ENCODE measurements at regions not wholly inside any gene's neighbourhood (a gene's known extent, or its start where the extent isn't known, plus 50 kb on each side); places are given as distances from the start of the nearest gene placed in this dataset.

GRCh38 chrX:111020283-111020682 lies 75.7 kb upstream of the PAK3 start:
- H3K4me1 ChIP-seq, result no peaks in the 10 kb centered on the region
- DNase-seq, result no peak
- no peak overlapping the region for H3K4me3 ChIP-seq
- H3K36me3 ChIP-seq, result no peaks in the 10 kb centered on the region
- no peaks in the 10 kb centered on the region for H3K27me3 ChIP-seq (ENCODE audit: low read depth)
- TF ChIP-seq, protein P1, sequence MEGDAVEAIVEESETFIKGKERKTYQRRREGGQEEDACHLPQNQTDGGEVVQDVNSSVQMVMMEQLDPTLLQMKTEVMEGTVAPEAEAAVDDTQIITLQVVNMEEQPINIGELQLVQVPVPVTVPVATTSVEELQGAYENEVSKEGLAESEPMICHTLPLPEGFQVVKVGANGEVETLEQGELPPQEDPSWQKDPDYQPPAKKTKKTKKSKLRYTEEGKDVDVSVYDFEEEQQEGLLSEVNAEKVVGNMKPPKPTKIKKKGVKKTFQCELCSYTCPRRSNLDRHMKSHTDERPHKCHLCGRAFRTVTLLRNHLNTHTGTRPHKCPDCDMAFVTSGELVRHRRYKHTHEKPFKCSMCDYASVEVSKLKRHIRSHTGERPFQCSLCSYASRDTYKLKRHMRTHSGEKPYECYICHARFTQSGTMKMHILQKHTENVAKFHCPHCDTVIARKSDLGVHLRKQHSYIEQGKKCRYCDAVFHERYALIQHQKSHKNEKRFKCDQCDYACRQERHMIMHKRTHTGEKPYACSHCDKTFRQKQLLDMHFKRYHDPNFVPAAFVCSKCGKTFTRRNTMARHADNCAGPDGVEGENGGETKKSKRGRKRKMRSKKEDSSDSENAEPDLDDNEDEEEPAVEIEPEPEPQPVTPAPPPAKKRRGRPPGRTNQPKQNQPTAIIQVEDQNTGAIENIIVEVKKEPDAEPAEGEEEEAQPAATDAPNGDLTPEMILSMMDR (IDR thresholded peaks at IDR 0.05; ENCODE audit: borderline replicate concordance), result no peak
- H3K9me3 ChIP-seq (replicated peaks), result no peaks in the 10 kb centered on the region
- intact Hi-C loops (cut with micrococcal nuclease), result no loop called here
- H3K27ac ChIP-seq (replicated peaks), result no peak overlapping the region

- no peaks in the 10 kb centered on the region for H3K9me3 ChIP-seq (replicated peaks)
- H3K4me3 ChIP-seq, result no peak overlapping the region
- intact Hi-C loops (cut with micrococcal nuclease), result no loop called here
- no peak overlapping the region for H3K27ac ChIP-seq (replicated peaks)
- no peak for DNase-seq
- H3K4me1 ChIP-seq, result no peaks in the 10 kb centered on the region
- H3K36me3 ChIP-seq, result no peaks in the 10 kb centered on the region
- no peaks in the 10 kb centered on the region for H3K27me3 ChIP-seq (ENCODE audit: low read depth)
- TF ChIP-seq, protein P1 (IDR thresholded peaks at IDR 0.05; ENCODE audit: borderline replicate concordance), result no peak
Observed at GRCh38 chrX:111013778-111014455, 82.1 kb upstream of the PAK3 start.

GRCh38 chrX:111010111-111010510 lies 85.9 kb upstream of the PAK3 start:
- H3K27me3 ChIP-seq (ENCODE audit: low read depth), result no peaks in the 10 kb centered on the region
- no peak overlapping the region for H3K4me3 ChIP-seq
- no peak for DNase-seq
- H3K9me3 ChIP-seq (replicated peaks), result no peaks in the 10 kb centered on the region
- no peaks in the 10 kb centered on the region for H3K36me3 ChIP-seq
- no peak overlapping the region for H3K27ac ChIP-seq (replicated peaks)
- TF ChIP-seq, protein P1 (IDR thresholded peaks at IDR 0.05; ENCODE audit: borderline replicate concordance), result no peak
- H3K4me1 ChIP-seq, result no peaks in the 10 kb centered on the region
- intact Hi-C loops (cut with micrococcal nuclease), result no loop called here

DNA sequence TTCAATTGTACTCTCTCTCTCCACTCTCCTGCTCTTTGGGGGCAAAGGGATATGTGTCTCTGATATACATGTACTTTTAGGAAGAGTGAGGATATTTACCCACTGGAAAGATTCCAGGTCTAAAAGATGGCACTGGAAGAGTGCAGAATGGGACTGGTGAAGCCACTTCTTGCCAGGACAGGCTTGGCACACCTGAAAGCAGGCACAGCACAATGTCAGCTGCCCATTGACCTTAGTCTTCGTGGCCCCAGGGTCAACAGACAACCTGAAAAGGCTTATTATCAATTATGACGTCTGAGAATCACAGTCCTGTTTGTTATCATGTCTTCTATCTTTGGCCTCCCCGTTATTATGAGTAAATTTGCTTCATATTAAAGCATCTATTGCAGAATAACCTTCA lies 86.7 kb upstream of the PAK3 start:
- no peak overlapping the region for H3K4me3 ChIP-seq
- no peaks in the 10 kb centered on the region for H3K4me1 ChIP-seq
- no peak for DNase-seq
- TF ChIP-seq, protein P1 (IDR thresholded peaks at IDR 0.05; ENCODE audit: borderline replicate concordance), result no peak
- intact Hi-C loops (cut with micrococcal nuclease), result no loop called here
- no peaks in the 10 kb centered on the region for H3K36me3 ChIP-seq
- no peak overlapping the region for H3K27ac ChIP-seq (replicated peaks)
- no peaks in the 10 kb centered on the region for H3K9me3 ChIP-seq (replicated peaks)
- no peaks in the 10 kb centered on the region for H3K27me3 ChIP-seq (ENCODE audit: low read depth)

DNA sequence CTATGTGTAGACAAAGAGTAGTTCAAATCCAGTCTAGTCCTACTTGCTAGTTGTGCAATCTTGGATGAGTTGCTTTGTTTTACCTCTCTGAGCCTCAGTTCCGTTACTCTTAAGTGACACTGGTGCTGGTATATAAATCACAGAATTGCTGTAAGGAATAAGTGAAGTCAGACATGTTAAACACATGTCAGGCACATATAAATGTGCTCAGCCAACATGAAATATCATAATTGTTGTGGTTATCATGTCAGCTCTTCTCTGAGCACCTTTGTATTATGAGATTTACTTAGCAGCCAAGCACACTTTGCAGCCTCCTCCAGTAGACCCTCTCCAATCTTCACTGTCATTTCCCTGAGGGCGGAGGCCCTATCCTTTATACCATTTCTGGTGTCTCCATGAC lies 87.9 kb upstream of the PAK3 start:
- H3K27me3 ChIP-seq (ENCODE audit: low read depth), result no peaks in the 10 kb centered on the region
- intact Hi-C loops (cut with micrococcal nuclease), result no loop called here
- H3K4me1 ChIP-seq, result no peaks in the 10 kb centered on the region
- H3K36me3 ChIP-seq, result no peaks in the 10 kb centered on the region
- TF ChIP-seq, protein P1 (IDR thresholded peaks at IDR 0.05; ENCODE audit: borderline replicate concordance), result no peak
- H3K27ac ChIP-seq (replicated peaks), result no peak overlapping the region
- H3K9me3 ChIP-seq (replicated peaks), result no peaks in the 10 kb centered on the region
- no peak overlapping the region for H3K4me3 ChIP-seq
- no peak for DNase-seq
